K562 (cell line): ENCODE measurements at regions not wholly inside any gene's neighbourhood (a gene's known extent, or its start where the extent isn't known, plus 50 kb on each side); places are given as distances from the start of the nearest gene placed in this dataset.

Experiments used
- REST ChIP-seq, 2 experiments: fragments of 450-650 bp; formaldehyde crosslinking in 1 of 2; IDR thresholded peaks; 2 replicates each; pipeline versions ENCODE4 v1.4.0 to v1.6.1; 2014 to 2020; ENCODE audit warnings: mild to moderate bottlenecking in 2 of 2, borderline replicate concordance in 1 of 2, low read depth in 1 of 2
- RNF2 ChIP-seq: sonication (generic); IDR thresholded peaks from 2 replicates; pipeline ENCODE4 v1.6.1; 2016
- ZBTB9 ChIP-seq: fragments of 450-650 bp; formaldehyde crosslinking; IDR thresholded peaks from 2 replicates; pipeline ENCODE4 v1.4.0; 2020; ENCODE audit warnings: mild to moderate bottlenecking, moderate library complexity
- ZNF280A ChIP-seq: fragments of 450-650 bp; IDR thresholded peaks from 2 replicates; pipeline ENCODE4 v1.6.1; 2018; ENCODE audit warnings: mild to moderate bottlenecking, low read depth; ENCODE audit not compliant: partially characterized antibody

- TF ChIP-seq REST (IDR thresholded peaks at IDR 0.05; ENCODE audit: borderline replicate concordance) (no peak), REST (CRISPR knock-in tag; IDR thresholded peaks at IDR 0.05; ENCODE audit: low read depth) (no peak), ZNF280A (no peak), ZBTB9 (CRISPR knock-in tag) (no peak), RNF2 (no peak)
- TF ChIP-seq, all 486 proteins: peak for 0
Measured at GRCh38 chr3:184474897-184475296, 86.7 kb upstream of the EPHB3 start (continued).
